ENCODE measurements at regions not wholly inside any gene's neighbourhood (a gene's known extent, or its start where the extent isn't known, plus 50 kb on each side); places are given as distances from the start of the nearest gene placed in this dataset.
"Not testable (repeated sequence)": the region's sequence is repeated elsewhere in the genome, so short reads cannot be mapped to it uniquely, and the experiment has no call there.

DNA sequence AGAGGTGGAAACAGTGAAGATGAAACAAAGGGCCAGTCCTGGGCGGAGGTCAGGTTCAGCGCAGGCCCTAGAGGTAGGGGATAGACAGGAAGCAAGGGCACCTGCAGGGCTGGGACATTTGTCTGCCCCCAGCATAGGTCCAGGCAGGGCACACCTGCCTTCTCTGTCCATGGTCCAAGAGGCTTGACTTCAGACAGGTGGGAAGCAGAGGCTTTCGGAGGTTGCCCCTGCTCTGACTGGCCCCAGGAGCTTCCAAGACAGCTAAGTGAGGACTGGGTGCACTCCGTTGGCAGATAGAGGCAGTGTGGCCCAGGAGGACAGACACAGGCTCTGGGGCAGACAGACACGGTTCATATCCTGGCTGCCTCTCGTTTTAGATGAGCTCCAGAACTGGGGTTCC lies 71.6 kb upstream of the GRB10 start:
- Mint-ChIP-seq H3K27me3 (peaks cover 2% of the 10 kb centered on the region), H3K4me3 (no peak overlapping the region), H3K27ac (no peak overlapping the region), H3K9me3 (no peaks in the 10 kb centered on the region), H3K36me3 (no peaks in the 10 kb centered on the region), H3K4me1 (no peaks in the 10 kb centered on the region)

DNA sequence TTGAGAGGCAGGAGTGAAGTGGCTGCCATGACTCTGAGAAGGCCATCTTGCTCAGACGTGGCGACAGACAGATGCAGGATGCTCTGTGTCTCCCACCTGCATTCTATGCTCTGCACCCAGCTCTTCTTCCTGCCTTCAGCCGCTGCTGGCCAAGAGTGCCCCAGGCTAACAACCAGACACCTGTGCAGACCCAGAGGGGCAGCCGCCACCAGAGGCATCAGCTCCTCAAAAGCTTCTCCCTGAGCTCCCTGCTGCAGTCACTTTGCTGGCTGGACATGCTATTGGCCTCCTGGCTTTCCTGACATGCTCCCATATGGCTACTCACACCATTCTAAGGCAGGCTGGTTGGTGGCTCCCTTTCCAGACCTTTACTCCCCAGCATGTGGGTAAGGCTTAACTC lies 70.6 kb upstream of the GRB10 start:
- H3K9me3 Mint-ChIP-seq, result no peaks in the 10 kb centered on the region
- H3K27ac Mint-ChIP-seq, result no peak overlapping the region
- H3K36me3 Mint-ChIP-seq, result no peaks in the 10 kb centered on the region
- no peaks in the 10 kb centered on the region for H3K4me1 Mint-ChIP-seq
- H3K27me3 Mint-ChIP-seq, result no peaks in the 10 kb centered on the region
- H3K4me3 Mint-ChIP-seq, result no peak overlapping the region

DNA sequence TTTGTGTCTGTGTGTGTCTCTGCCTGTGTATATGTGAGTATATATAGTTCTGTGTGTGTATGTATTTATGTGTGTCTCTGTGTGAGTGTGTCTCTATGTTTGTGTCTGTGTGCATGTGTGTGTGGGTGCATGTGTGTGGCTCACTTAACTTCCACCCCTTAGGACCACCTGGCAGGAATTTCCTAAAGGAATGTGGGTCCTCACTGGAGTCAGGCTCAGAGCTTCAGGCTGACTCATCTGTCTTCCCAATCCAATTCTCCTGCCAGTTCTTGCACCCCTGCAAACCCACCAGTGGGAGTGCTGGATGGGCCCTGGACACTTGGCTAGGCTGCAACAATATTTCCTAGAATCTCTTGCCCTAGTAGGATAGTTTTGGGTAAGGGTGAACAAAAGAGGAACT lies 70.2 kb upstream of the GRB10 start:
- H3K9me3 Mint-ChIP-seq, result peaks cover 0 to 2% (median 0%) of the 10 kb centered on the region in 3 donors
- H3K4me1 Mint-ChIP-seq, result no peaks in the 10 kb centered on the region
- no peak overlapping the region for H3K4me3 Mint-ChIP-seq
- H3K27me3 Mint-ChIP-seq, result no peaks in the 10 kb centered on the region
- no peaks in the 10 kb centered on the region for H3K36me3 Mint-ChIP-seq
- H3K27ac Mint-ChIP-seq, result no peak overlapping the region

DNA sequence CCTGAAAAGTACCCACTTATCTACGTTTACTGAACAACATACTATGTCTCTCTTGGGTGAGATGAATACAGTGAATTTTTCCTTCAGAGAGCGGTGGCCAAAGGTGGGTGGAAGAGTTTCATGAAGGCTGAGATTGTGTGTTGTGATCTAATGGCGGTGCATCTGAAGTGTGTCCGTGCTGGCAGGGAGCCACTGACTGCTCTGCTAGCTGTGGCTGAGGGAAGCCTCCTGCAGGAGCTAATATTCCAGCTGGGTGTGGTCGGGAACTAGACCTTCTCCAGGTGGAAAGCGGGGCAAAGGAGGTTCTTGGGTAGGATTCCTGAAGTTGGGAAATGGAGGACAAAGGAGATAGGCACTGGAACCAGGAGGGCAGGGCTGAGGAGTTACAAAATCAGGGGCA lies 69.2 kb upstream of the GRB10 start:
- H3K4me1 Mint-ChIP-seq, result no peaks in the 10 kb centered on the region
- no peak overlapping the region for H3K4me3 Mint-ChIP-seq
- H3K27ac Mint-ChIP-seq, result no peak overlapping the region
- peaks cover 0 to 3% (median 0%) of the 10 kb centered on the region in 3 donors for H3K9me3 Mint-ChIP-seq
- no peaks in the 10 kb centered on the region for H3K27me3 Mint-ChIP-seq
- H3K36me3 Mint-ChIP-seq, result no peaks in the 10 kb centered on the region

DNA sequence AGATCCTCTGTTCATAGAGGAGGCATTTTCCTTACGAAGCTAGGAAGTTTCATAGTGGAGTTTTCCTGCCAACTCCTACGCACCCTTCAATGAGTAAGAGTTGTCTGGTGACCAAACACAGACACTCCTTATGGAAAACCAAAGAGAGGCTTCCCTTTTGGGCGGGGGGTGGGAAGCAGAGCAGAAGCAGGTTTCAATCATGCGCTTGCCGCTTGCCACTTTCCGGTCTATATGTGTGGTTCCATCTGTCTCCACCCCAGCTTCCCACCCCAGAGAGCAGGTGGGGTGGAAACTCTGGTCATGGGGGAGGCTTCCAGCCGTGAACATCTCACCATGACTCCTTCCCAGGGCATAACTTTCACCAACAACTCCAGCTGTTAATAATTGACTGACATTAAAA lies 68.8 kb upstream of the GRB10 start:
- H3K4me3 Mint-ChIP-seq, result no peak overlapping the region
- H3K27ac Mint-ChIP-seq, result no peak overlapping the region
- H3K9me3 Mint-ChIP-seq, result peaks cover 0 to 3% (median 0%) of the 10 kb centered on the region in 3 donors
- no peaks in the 10 kb centered on the region for H3K36me3 Mint-ChIP-seq
- H3K27me3 Mint-ChIP-seq, result no peaks in the 10 kb centered on the region
- no peaks in the 10 kb centered on the region for H3K4me1 Mint-ChIP-seq

DNA sequence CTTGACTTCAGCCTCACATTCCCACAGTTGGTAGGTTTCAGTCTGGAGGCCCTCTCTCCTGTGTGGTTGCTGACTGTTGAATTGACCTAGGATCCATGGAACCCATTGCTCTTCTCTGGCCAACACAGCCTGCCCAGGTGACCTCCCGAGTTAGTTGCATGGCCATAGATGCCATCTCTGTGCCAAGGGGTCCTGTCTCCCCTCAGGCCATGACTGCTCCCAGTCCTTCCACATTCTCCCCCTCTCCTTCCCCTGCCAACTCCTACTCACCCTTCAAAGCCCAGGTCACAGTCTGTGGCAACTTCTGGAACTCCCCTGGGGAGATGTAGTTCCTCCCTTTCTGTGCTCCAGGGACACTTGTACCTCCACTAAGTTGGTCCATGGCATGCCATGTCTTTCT lies 67.3 kb upstream of the GRB10 start:
- no peaks in the 10 kb centered on the region for H3K36me3 Mint-ChIP-seq
- no peak overlapping the region for H3K4me3 Mint-ChIP-seq
- H3K9me3 Mint-ChIP-seq, result peaks cover 2 to 3% (median 2%) of the 10 kb centered on the region in 3 donors
- no peak overlapping the region for H3K27ac Mint-ChIP-seq
- no peaks in the 10 kb centered on the region for H3K4me1 Mint-ChIP-seq
- H3K27me3 Mint-ChIP-seq, result no peaks in the 10 kb centered on the region

DNA sequence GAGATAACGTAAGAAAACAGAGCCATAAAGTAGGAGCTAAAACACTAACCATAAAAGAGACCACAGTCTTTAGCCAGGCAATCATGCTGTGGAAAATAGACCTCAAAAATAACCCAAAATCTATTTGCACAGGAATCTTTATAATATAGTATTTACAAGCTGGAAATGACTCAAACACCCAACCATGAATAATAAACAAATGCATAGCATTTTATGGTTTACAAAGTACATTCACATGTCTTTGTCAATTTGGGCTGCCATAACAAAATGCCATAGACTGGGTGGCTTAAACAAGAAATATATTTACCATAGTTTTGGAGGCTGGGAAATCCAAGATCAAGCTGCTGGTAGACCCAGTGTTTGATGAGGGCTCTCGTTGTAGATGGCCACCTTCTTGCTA lies 65.5 kb upstream of the GRB10 start:
- H3K9me3 Mint-ChIP-seq, result peaks cover 2 to 3% (median 2%) of the 10 kb centered on the region in 3 donors

DNA sequence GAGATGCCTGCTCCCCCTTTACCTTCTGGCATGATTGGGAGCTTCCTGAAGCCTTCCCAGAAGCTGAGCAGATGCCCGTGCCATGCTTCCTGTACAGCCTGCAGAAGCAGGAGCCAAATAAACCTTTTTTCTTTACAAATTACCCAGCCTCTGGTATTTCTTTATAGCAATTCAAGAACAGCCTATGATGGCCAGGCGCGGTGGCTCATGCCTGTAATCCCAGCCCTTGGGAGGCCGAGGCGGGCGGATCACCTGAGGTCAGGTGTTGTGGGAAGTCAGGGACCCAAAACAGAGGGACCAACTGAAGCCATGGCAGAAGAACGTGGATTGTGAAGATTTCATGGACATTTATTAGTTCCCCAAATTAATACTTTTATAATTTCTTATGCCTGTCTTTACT lies 62.2 kb upstream of the GRB10 start:
- not testable (repeated sequence) for H3K9me3 Mint-ChIP-seq, H3K4me3 Mint-ChIP-seq, H3K4me1 Mint-ChIP-seq, H3K36me3 Mint-ChIP-seq, H3K27ac Mint-ChIP-seq, H3K27me3 Mint-ChIP-seq

More for the DNA sequence above, 65.5 kb upstream of the GRB10 start:
- Mint-ChIP-seq H3K27me3 (no peaks in the 10 kb centered on the region), H3K4me3 (no peak overlapping the region), H3K4me1 (no peaks in the 10 kb centered on the region), H3K36me3 (no peaks in the 10 kb centered on the region), H3K27ac (no peak overlapping the region)

DNA sequence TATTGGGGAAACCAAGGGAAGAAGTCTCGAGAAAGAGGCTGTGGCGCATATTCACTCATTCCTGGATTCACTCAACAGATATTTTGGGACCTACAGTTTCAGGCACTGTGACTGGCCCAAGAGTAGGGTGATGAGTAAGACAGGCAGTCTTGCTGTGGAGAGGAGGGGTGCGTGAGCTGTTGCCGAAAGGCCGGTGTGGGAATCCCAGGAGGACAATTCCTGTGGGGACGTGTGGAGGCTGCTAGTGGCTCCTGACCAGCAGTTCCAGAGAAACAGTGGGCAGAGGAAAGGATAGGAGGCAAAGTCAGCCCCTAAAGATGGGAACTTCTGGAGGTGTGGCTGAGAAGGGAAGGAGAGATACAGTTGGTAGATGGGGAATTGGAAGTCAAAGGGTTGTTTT lies 59.3 kb upstream of the GRB10 start:
- Mint-ChIP-seq H3K4me3 (no peak overlapping the region), H3K27ac (no peak overlapping the region), H3K9me3 (peaks cover 0 to 4% (median 2%) of the 10 kb centered on the region in 3 donors), H3K4me1 (no peaks in the 10 kb centered on the region), H3K27me3 (peaks cover 5% of the 10 kb centered on the region), H3K36me3 (no peaks in the 10 kb centered on the region)

DNA sequence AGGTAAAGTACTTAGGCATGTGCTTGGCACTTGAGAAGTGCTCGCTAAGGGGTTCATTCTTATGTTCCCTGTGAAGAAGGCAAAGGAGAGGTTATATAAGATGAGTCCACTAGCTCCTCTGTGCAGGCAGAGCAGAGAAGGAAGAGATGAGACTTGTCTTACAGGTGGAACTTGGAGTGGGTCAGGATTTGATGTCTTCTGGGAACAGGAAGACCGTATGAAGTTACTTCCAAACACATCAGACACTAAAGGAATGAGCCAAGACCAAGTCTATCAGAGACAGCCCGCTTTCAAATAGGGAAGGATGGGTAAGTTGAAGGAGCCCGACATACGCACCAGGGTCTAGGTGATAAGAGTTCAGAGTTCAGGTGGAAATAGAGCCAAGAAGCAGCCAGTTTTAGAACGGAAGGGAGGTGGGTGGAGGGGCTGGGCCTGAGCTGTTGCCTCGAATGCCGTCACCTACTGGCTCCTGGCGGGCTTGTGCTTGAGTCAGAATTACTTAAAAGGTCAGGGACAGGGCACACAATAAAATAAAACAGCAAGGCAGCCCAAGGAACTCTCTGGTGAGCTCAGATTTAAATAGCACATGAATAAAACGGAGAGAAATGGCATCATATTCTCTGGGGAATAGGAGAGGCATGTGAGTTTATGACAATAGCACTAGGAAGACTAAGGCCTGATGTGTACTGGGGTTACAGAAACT lies 56.1 kb upstream of the GRB10 start:
- Mint-ChIP-seq H3K9me3 (peaks cover 0 to 1% (median 0%) of the 10 kb centered on the region in 3 donors), H3K27me3 (peaks cover 5% of the 10 kb centered on the region), H3K36me3 (no peaks in the 10 kb centered on the region), H3K27ac (peak overlapping the region in 1 of 3 donors; percentile 17), H3K4me1 (no peaks in the 10 kb centered on the region), H3K4me3 (no peak overlapping the region)

DNA sequence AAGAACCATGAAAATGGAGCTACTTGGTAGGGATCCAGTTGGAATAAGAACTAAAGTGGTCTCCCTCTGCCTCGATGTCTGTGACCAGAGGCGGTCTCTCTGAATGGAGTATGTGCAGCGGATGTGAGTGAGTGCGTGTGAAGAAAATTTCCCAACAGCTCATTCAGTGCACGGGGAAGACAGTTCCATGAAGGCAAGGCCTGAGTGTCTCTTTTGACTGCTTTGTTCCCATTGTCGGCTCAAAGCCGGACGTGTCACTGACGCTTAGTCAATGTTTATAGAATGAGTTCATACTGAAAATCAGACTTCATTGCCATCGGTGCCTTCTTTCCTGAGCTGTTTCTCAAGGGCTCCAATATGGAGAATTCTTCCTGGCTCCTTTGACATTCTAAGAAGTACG lies 55.3 kb upstream of the GRB10 start:
- Mint-ChIP-seq H3K36me3 (no peaks in the 10 kb centered on the region), H3K27me3 (peaks cover 5% of the 10 kb centered on the region), H3K4me3 (no peak overlapping the region), H3K4me1 (no peaks in the 10 kb centered on the region), H3K9me3 (peaks cover 0 to 1% (median 0%) of the 10 kb centered on the region in 3 donors), H3K27ac (no peak overlapping the region)

DNA sequence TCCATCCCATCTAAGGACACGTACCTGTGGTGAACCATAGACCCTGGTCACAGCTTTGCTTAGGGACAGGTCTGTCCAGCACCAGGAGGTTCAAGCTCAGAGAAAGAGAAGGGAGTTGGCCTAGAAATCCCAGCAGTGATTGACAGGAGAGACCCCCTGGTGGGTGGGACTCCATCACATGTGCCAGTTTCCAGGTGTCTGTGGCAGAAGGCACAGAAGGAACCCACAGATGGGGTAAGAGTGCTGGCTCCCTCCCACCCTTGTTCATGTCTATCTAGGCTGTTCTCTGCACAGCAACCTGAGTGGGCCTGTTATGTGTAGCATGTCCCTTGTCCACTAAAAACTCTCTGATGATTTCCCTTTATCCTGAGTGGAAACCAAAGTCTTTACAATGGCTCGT lies 54.0 kb upstream of the GRB10 start:
- no peak overlapping the region for H3K4me3 Mint-ChIP-seq
- H3K36me3 Mint-ChIP-seq, result no peaks in the 10 kb centered on the region
- no peak overlapping the region for H3K27ac Mint-ChIP-seq
- H3K9me3 Mint-ChIP-seq, result no peaks in the 10 kb centered on the region
- no peaks in the 10 kb centered on the region for H3K4me1 Mint-ChIP-seq
- no peaks in the 10 kb centered on the region for H3K27me3 Mint-ChIP-seq

DNA sequence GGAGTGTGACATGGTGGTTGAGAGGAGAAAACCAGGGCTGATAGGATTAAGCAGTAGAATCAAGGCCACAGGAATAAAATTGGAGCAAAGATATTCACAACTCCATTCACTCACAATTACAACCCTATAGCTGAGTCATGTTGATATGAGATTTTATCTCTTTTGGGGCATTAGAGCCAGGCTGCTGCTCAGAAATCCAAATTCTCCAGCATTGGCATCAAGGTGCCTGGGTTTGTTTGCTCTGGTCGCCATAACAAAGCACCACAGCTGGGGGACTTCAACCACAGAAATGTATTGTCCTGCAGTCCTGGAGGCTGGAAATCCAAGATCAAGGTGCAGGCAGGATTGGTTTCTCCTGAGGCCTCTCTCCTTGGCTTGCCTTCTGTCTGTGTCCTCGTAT lies 52.5 kb upstream of the GRB10 start:
- Mint-ChIP-seq H3K27ac (no peak overlapping the region), H3K4me3 (no peak overlapping the region), H3K9me3 (peaks cover 0 to 2% (median 0%) of the 10 kb centered on the region in 3 donors), H3K27me3 (no peaks in the 10 kb centered on the region), H3K4me1 (no peaks in the 10 kb centered on the region), H3K36me3 (no peaks in the 10 kb centered on the region)

DNA sequence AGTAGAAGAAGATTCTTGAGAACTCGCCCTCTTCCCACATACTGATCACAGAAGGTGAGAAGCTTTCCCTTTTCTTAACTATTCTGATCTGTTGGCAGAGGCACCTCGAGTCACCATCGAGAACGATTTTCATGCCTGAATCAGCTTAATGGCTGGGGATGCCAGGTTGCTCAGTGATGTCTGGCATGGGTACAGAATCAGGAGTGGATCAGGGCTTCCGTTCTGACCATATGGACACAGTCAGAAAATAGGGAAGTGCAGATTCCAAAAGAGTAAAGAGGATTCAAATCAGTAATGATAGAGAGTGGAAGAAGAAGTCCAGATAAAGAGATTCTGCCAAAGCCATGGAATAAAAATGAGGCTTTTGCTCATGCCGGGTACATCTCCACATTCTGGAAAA lies 52.0 kb upstream of the GRB10 start:
- no peaks in the 10 kb centered on the region for H3K36me3 Mint-ChIP-seq
- H3K4me3 Mint-ChIP-seq, result no peak overlapping the region
- no peaks in the 10 kb centered on the region for H3K4me1 Mint-ChIP-seq
- H3K9me3 Mint-ChIP-seq, result peaks cover 0 to 2% (median 0%) of the 10 kb centered on the region in 3 donors
- H3K27ac Mint-ChIP-seq, result no peak overlapping the region
- H3K27me3 Mint-ChIP-seq, result no peaks in the 10 kb centered on the region

DNA sequence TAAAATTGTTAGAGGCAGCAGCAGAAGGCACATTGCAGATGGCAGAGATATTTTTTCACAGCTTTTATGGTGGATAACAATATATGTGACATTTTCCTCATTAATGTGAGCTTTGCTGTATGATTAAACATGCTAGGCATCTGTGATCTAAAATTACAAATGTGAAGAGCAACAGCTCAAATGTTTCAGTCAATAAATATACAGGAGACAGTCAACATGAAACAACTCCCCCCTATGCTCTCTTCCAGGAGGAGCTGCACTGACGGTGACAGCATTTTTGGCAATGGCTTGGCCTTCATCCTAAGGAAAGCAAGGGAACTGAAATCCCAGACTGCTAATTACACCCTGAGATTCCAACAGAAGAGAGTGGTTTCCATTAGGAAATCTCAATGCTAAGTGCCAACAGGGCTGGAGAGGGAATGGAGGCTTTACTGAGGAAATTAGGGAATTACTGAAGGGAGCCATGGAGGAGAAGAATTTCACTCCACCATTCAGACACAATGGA lies 51.4 kb upstream of the GRB10 start:
- H3K4me1 Mint-ChIP-seq, result no peaks in the 10 kb centered on the region
- H3K9me3 Mint-ChIP-seq, result peaks cover 0 to 2% (median 0%) of the 10 kb centered on the region in 3 donors
- no peaks in the 10 kb centered on the region for H3K27me3 Mint-ChIP-seq
- H3K4me3 Mint-ChIP-seq, result no peak overlapping the region
- H3K27ac Mint-ChIP-seq, result no peak overlapping the region
- no peaks in the 10 kb centered on the region for H3K36me3 Mint-ChIP-seq

DNA sequence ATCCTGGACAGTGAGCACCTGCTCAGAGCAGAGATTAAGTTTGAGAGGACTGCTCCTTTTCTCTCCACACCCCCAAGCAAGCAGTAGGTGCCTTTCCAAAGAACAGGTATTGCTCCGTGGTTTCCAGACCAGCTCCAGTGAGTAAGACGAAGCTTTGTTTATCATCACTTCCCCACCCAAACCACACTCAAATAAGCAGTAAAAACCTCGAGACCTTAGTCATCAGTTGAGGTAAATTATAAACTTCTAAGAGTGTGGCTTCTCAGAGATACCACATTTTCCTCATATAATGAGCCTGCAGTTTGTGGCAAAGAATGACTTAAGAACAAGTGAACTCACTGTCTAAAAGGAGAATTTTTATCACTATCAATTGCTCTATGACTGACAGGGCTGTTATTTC lies 50.0 kb upstream of the GRB10 start:
- Mint-ChIP-seq H3K4me3 (no peak overlapping the region), H3K4me1 (no peaks in the 10 kb centered on the region), H3K9me3 (peaks cover 0 to 2% (median 0%) of the 10 kb centered on the region in 3 donors)

More for the DNA sequence above, 50.0 kb upstream of the GRB10 start:
- Mint-ChIP-seq H3K27ac (no peak overlapping the region), H3K36me3 (no peaks in the 10 kb centered on the region), H3K27me3 (peaks cover under 1% of the 10 kb centered on the region)
